ENCODE measurements at regions not wholly inside any gene's neighbourhood (a gene's known extent, or its start where the extent isn't known, plus 50 kb on each side); places are given as distances from the start of the nearest gene placed in this dataset.

DNA sequence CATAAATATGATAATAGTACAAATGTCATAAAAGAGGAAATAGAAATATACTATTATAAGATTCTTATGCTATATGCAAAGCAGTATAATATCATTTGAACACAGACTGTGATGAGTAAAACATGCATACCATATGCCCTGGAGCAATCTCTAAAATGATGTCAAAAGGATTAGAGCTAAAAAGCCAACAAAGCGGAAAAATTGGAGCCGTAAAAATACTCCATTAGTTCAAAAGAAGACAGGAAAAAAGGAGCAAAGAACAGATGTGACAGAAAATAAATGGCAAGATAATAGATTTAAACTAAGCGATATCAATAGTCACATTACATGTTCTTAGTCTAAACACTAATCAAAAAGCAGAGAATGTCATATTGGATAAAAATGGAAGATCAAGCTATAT is 191.0 kb upstream of the PLPP4 start:
- no peak for ATAC-seq (ENCODE audit: low FRiP score)
- Histone ChIP-seq H3K4me1 (ENCODE audit: control insufficient read depth in 1 of 2, insufficient read depth in 2 of 2, low read length in 2 of 2) (no peaks in the 10 kb centered on the region), H3K27me3 (ENCODE audit: control insufficient read depth in 1 of 2, insufficient read depth in 2 of 2, low read length in 1 of 2) (no peaks in the 10 kb centered on the region), H3K4me3 (ENCODE audit: low read length in 2 of 2) (no peak overlapping the region), H3K27ac (ENCODE audit: low read depth in 1 of 2, low read length in 2 of 2) (no peak overlapping the region), H3K36me3 (ENCODE audit: control insufficient read depth in 1 of 2, insufficient read depth in 2 of 2, low read length in 1 of 2) (no peaks in the 10 kb centered on the region), H3K9me3 (ENCODE audit: control insufficient read depth, low read length) (no peaks in the 10 kb centered on the region)
- 90 to 91% methylated on average over 3 of the region's 3 CpGs for WGBS, 2 donors
- DNase-seq: no peak
- intact Hi-C loops (cut with DNase I): no loop called here

DNA sequence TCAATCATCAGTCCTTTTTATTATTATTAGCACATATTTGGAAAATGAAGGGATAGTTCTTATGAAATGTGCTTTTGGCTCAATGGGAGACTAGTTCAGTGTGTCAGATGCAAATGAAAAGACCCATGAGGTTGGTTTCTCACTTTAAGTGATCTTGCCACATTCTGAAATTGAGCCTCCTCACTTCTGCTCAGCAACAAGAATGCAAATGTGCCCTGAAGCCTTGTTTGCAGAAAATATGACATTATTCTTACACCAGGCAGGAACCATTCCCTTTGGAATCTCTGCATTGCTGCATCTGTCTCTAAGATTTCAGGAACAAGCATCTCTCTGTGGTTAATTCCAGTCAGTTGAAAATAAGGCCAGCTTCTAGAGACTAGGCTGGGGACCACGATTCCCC is 186.1 kb upstream of the PLPP4 start:
- no peaks in the 10 kb centered on the region for H3K36me3 ChIP-seq (ENCODE audit: control insufficient read depth in 1 of 2, insufficient read depth in 2 of 2, low read length in 1 of 2)
- 29 to 53% methylated on average over 1 of the region's 1 CpG for WGBS, 2 donors
- H3K4me3 ChIP-seq (ENCODE audit: low read length in 2 of 2): no peak overlapping the region
- DNase-seq (no peak), ATAC-seq (ENCODE audit: low FRiP score) (no peak)
- H3K4me1 ChIP-seq (ENCODE audit: control insufficient read depth in 1 of 2, insufficient read depth in 2 of 2, low read length in 2 of 2): no peaks in the 10 kb centered on the region
- H3K27me3 ChIP-seq (ENCODE audit: control insufficient read depth in 1 of 2, insufficient read depth in 2 of 2, low read length in 1 of 2): no peaks in the 10 kb centered on the region
- intact Hi-C loops (cut with DNase I): no loop called here
- H3K27ac ChIP-seq (ENCODE audit: low read depth in 1 of 2, low read length in 2 of 2): no peak overlapping the region
- H3K9me3 ChIP-seq (ENCODE audit: control insufficient read depth, low read length): peaks cover 3% of the 10 kb centered on the region

DNA sequence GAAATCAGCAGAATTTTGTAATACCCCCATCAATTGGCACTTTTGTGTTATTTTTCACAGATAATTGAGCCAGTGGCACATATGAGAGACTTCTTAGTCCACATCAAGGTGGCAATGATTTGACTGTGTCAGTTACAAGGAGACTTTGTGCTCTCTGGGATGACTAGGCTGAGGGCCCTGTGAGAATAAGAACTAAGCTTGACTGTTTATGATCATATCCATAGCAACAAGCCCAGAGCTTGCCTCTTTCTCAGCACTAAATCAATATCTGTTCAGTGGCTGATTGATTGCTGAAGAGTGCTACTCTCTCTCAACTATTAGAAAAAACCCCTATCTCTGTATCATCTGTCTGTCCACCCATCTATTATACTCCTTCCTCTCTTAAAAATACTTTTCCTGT is 185.3 kb upstream of the PLPP4 start:
- no peak overlapping the region for H3K27ac ChIP-seq (ENCODE audit: low read depth in 1 of 2, low read length in 2 of 2)
- no peak overlapping the region for H3K4me3 ChIP-seq (ENCODE audit: low read length in 2 of 2)
- no peaks in the 10 kb centered on the region for H3K4me1 ChIP-seq (ENCODE audit: control insufficient read depth in 1 of 2, insufficient read depth in 2 of 2, low read length in 2 of 2)
- H3K36me3 ChIP-seq (ENCODE audit: control insufficient read depth in 1 of 2, insufficient read depth in 2 of 2, low read length in 1 of 2): no peaks in the 10 kb centered on the region
- ATAC-seq (ENCODE audit: low FRiP score): no peak
- H3K9me3 ChIP-seq (ENCODE audit: control insufficient read depth, low read length): peaks cover 4% of the 10 kb centered on the region
- no peaks in the 10 kb centered on the region for H3K27me3 ChIP-seq (ENCODE audit: control insufficient read depth in 1 of 2, insufficient read depth in 2 of 2, low read length in 1 of 2)
- DNase-seq: no peak
- intact Hi-C loops (cut with DNase I): no loop called here

DNA sequence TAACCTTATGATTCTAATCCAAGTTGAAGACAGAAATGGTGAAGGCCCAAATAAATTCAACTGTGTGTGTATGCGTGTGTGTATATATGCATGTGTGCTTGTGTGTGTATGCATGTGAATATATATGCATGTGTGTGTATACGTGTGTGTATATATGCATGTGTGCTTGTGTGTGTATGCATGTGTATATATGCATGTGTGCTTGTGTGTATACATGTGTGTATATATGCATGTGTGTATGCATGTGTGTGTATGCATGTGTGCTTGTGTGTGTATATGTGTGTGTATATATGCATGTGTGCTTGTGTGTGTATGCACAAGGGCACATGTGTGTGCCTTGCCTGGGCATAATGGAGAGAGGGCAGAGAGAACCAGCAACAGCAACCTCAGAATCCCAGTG is 184.7 kb upstream of the PLPP4 start:
- H3K4me1 ChIP-seq (ENCODE audit: control insufficient read depth in 1 of 2, insufficient read depth in 2 of 2, low read length in 2 of 2): no peaks in the 10 kb centered on the region
- no peak overlapping the region for H3K27ac ChIP-seq (ENCODE audit: low read depth in 1 of 2, low read length in 2 of 2)
- no peaks in the 10 kb centered on the region for H3K36me3 ChIP-seq (ENCODE audit: control insufficient read depth in 1 of 2, insufficient read depth in 2 of 2, low read length in 1 of 2)
- DNase-seq (no peak), ATAC-seq (ENCODE audit: low FRiP score) (no peak)
- 93 to 96% methylated on average over 2 of the region's 2 CpGs for WGBS, 2 donors
- peaks cover 4% of the 10 kb centered on the region for H3K9me3 ChIP-seq (ENCODE audit: control insufficient read depth, low read length)
- intact Hi-C loops (cut with DNase I): no loop called here
- H3K27me3 ChIP-seq (ENCODE audit: control insufficient read depth in 1 of 2, insufficient read depth in 2 of 2, low read length in 1 of 2): no peaks in the 10 kb centered on the region
- H3K4me3 ChIP-seq (ENCODE audit: low read length in 2 of 2): no peak overlapping the region

DNA sequence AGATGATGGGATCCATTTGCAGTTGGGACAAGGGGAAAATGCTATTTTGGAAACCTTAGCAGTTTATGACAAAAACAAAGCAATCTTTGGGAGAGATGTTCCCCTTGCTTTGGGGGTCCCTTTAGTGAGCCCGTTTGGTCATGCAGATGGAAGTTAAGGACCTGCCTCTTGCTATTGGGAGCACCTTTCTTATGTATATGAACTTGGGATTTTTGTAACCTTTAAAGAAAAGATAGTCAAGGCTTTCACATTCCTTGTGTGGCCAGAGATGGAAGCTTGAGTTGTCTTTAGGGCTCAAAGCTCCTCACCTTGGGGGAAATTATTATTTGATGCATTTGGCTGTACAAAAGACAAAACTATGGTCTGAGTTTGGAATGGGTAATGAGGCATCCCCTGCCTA is 179.0 kb upstream of the PLPP4 start:
- Histone ChIP-seq H3K36me3 (ENCODE audit: control insufficient read depth in 1 of 2, insufficient read depth in 2 of 2, low read length in 1 of 2) (no peaks in the 10 kb centered on the region), H3K4me3 (ENCODE audit: low read length in 2 of 2) (no peak overlapping the region), H3K27me3 (ENCODE audit: control insufficient read depth in 1 of 2, insufficient read depth in 2 of 2, low read length in 1 of 2) (no peaks in the 10 kb centered on the region), H3K4me1 (ENCODE audit: control insufficient read depth in 1 of 2, insufficient read depth in 2 of 2, low read length in 2 of 2) (no peaks in the 10 kb centered on the region), H3K9me3 (ENCODE audit: control insufficient read depth, low read length) (peaks cover 3% of the 10 kb centered on the region), H3K27ac (ENCODE audit: low read depth in 1 of 2, low read length in 2 of 2) (no peak overlapping the region)
- intact Hi-C loops (cut with DNase I): no loop called here
- DNase-seq: no peak
- 19 to 21% methylated on average over 1 of the region's 1 CpG for WGBS, 2 donors
- no peak for ATAC-seq (ENCODE audit: low FRiP score)

DNA sequence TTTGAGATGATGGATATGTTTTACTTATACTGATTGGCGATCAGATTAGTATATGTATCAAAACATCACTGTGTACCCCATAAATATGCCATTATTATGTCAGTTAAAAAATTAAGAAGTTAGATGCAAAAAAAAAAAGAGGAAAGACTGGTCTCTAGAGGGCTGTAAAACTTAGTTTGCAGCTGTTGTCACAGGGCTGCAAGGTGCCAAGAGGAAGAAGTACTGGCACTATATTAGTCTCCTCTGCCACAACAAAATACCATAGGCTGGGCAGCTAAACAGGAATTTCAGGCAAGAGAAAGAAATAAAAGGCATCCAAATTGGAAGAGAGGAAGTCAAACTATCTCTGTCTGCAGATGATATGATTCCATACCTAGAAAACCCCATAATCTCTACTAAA is 177.8 kb upstream of the PLPP4 start:
- Histone ChIP-seq H3K4me3 (ENCODE audit: low read length in 2 of 2) (no peak overlapping the region), H3K27me3 (ENCODE audit: control insufficient read depth in 1 of 2, insufficient read depth in 2 of 2, low read length in 1 of 2) (no peaks in the 10 kb centered on the region), H3K36me3 (ENCODE audit: control insufficient read depth in 1 of 2, insufficient read depth in 2 of 2, low read length in 1 of 2) (no peaks in the 10 kb centered on the region), H3K9me3 (ENCODE audit: control insufficient read depth, low read length) (peaks cover 3% of the 10 kb centered on the region), H3K27ac (ENCODE audit: low read depth in 1 of 2, low read length in 2 of 2) (no peak overlapping the region), H3K4me1 (ENCODE audit: control insufficient read depth in 1 of 2, insufficient read depth in 2 of 2, low read length in 2 of 2) (no peaks in the 10 kb centered on the region)
- DNase-seq (no peak), ATAC-seq (ENCODE audit: low FRiP score) (no peak)
- intact Hi-C loops (cut with DNase I): no loop called here
- WGBS, 2 donors: 89 to 98% methylated on average over 1 of the region's 1 CpG

DNA sequence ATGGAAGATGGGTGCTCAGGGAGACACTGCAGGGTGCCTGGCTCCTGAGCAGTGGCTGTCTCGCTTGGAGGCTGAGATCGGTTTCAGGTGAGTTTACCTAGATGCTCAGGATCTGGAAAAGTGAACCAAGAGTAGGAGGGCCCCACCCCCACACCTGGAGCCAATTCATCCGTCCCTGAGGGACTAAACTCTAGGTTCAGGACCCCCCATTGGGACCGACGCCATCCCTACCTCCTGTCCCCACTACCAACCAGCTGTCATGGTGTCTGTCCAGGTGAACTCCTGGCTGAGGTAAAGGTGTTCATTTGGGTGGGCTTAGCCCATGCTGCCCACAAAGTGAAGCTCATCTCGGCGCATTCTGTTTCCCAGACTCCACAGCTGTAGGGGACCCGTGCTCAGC is 174.6 kb upstream of the PLPP4 start:
- peak; percentile 27 for ATAC-seq (ENCODE audit: low FRiP score)
- intact Hi-C loops (cut with DNase I): no loop called here
- no peak overlapping the region for H3K27ac ChIP-seq (ENCODE audit: low read depth in 1 of 2, low read length in 2 of 2)
- DNase-seq: peak in 1 of 2 donors; percentile 65
- 82 to 83% methylated on average over 8 of the region's 8 CpGs for WGBS, 2 donors
- H3K4me3 ChIP-seq (ENCODE audit: low read length in 2 of 2): no peak overlapping the region
- no peaks in the 10 kb centered on the region for H3K27me3 ChIP-seq (ENCODE audit: control insufficient read depth in 1 of 2, insufficient read depth in 2 of 2, low read length in 1 of 2)
- H3K36me3 ChIP-seq (ENCODE audit: control insufficient read depth in 1 of 2, insufficient read depth in 2 of 2, low read length in 1 of 2): no peaks in the 10 kb centered on the region
- H3K4me1 ChIP-seq (ENCODE audit: control insufficient read depth in 1 of 2, insufficient read depth in 2 of 2, low read length in 2 of 2): no peaks in the 10 kb centered on the region
- H3K9me3 ChIP-seq (ENCODE audit: control insufficient read depth, low read length): no peaks in the 10 kb centered on the region

DNA sequence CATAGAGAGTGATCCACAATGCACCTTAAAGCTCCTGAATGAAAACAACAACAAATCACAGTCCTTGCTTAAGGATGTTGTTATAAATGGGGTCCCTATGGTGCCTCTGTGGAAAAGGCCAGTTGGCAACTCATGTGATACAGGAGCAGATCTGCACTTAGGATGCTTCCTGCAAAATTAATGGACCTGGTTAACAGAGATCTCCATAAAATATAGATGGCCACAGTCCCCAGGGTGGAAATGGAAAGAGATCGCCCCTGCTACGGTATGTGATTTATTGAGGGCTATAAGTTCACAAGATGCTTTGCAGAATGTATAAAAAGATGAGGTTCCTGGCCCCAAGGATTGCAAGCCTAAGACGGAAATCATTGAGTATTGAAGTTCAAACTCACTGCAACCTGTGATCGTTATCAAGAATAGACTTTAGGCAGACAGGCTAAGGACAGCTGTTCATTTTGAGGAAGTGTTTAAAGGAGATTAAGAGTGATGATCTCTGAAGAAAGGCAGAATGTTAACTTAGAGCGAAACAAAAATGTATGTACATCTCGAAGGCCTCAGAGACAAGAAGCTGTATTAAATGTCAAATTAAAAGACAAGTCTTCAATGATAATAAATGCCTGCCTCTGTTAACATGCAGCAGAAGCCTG is 174.1 kb upstream of the PLPP4 start:
- no peak overlapping the region for H3K4me3 ChIP-seq (ENCODE audit: low read length in 2 of 2)
- no peaks in the 10 kb centered on the region for H3K9me3 ChIP-seq (ENCODE audit: control insufficient read depth, low read length)
- H3K27me3 ChIP-seq (ENCODE audit: control insufficient read depth in 1 of 2, insufficient read depth in 2 of 2, low read length in 1 of 2): no peaks in the 10 kb centered on the region
- H3K36me3 ChIP-seq (ENCODE audit: control insufficient read depth in 1 of 2, insufficient read depth in 2 of 2, low read length in 1 of 2): no peaks in the 10 kb centered on the region
- no peak overlapping the region for H3K27ac ChIP-seq (ENCODE audit: low read depth in 1 of 2, low read length in 2 of 2)
- intact Hi-C loops (cut with DNase I): no loop called here
- ATAC-seq (ENCODE audit: low FRiP score) (no peak), DNase-seq (no peak)
- 68 to 70% methylated on average over 6 of the region's 6 CpGs for WGBS, 2 donors
- H3K4me1 ChIP-seq (ENCODE audit: control insufficient read depth in 1 of 2, insufficient read depth in 2 of 2, low read length in 2 of 2): no peaks in the 10 kb centered on the region

DNA sequence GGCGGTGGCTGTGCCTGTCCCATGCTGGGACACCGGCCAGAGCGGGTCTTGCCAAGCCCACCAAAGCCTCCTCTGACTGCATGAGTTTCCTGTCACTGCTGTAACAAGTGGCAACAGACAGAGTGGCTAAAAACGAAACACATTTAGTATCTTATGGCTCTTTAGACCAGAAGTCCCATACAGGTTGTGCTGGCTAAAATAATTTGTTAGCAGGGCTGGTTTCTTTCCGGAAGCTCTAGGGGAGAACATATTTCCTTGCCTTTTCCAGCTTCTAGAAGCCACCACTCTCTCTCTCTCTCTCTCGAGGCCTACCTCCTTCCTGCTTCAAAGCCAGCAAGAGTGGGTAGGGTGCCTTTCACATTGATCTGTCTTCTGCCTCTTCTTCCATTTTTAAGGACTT is 171.6 kb upstream of the PLPP4 start:
- Histone ChIP-seq H3K27me3 (ENCODE audit: control insufficient read depth in 1 of 2, insufficient read depth in 2 of 2, low read length in 1 of 2) (no peaks in the 10 kb centered on the region), H3K27ac (ENCODE audit: low read depth in 1 of 2, low read length in 2 of 2) (no peak overlapping the region), H3K36me3 (ENCODE audit: control insufficient read depth in 1 of 2, insufficient read depth in 2 of 2, low read length in 1 of 2) (no peaks in the 10 kb centered on the region), H3K9me3 (ENCODE audit: control insufficient read depth, low read length) (no peaks in the 10 kb centered on the region), H3K4me3 (ENCODE audit: low read length in 2 of 2) (no peak overlapping the region), H3K4me1 (ENCODE audit: control insufficient read depth in 1 of 2, insufficient read depth in 2 of 2, low read length in 2 of 2) (no peaks in the 10 kb centered on the region)
- 75 to 79% methylated on average over 6 of the region's 6 CpGs for WGBS, 2 donors
- ATAC-seq (ENCODE audit: low FRiP score) (no peak), DNase-seq (no peak)
- intact Hi-C loops (cut with DNase I): no loop called here

Measured in aorta (tissue), 5 donors.